ENCODE measurements at regions not wholly inside any gene's neighbourhood (a gene's known extent, or its start where the extent isn't known, plus 50 kb on each side); places are given as distances from the start of the nearest gene placed in this dataset.

GRCh38 chr3:95813244-95813643 lies 1001.1 kb upstream of the EPHA6 start:
- no peak for TF ChIP-seq SUZ12 (IDR thresholded peaks at IDR 0.05; ENCODE audit: extremely low read depth, insufficient read depth, insufficient read length)
- no peak for TF ChIP-seq YY1 (IDR thresholded peaks at IDR 0.05; ENCODE audit: insufficient read depth, insufficient read length)
- no peak for TF ChIP-seq ZNF274 (IDR thresholded peaks at IDR 0.05; ENCODE audit: low read depth, low read length)
